ENCODE measurements at regions not wholly inside any gene's neighbourhood (a gene's known extent, or its start where the extent isn't known, plus 50 kb on each side); places are given as distances from the start of the nearest gene placed in this dataset.

DNA sequence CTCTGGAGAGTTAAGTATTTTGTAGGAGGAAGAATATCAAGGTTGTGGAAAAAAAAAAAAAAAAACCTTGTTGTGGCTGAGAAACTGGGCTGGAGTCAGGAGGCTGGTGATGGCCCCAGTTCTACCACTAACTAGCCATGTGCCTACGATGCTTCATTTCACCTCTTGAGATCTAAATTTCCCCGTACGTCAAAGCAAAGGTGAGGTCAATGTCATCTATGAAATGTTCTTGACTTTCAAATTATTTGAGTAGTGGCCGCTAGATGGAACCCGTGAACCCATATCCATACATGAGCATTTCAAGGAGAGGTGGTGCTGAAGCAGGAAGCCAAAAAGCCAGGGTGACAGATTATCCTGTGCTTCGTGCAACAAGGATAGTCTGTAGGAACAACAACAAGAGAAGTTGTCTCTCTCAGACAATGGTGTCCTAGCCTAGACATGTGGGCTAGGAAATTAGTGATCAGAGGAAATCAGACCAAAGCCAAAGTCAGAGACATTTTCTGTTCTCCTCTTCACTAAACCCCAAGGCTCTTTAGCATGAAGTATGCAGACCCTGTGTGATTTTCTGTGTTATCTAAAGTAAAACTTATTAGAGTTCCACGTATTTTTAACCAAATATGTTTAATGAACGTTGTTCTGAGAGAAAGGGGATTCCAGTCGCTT lies 95.5 kb upstream of the ETV6 start:
- no peak for TF ChIP-seq GATA3 (IDR thresholded peaks at IDR 0.05; ENCODE audit: low read depth, low read length)
- TF ChIP-seq GATA2 (IDR thresholded peaks at IDR 0.05; ENCODE audit: low read depth, low read length), result no peak

DNA sequence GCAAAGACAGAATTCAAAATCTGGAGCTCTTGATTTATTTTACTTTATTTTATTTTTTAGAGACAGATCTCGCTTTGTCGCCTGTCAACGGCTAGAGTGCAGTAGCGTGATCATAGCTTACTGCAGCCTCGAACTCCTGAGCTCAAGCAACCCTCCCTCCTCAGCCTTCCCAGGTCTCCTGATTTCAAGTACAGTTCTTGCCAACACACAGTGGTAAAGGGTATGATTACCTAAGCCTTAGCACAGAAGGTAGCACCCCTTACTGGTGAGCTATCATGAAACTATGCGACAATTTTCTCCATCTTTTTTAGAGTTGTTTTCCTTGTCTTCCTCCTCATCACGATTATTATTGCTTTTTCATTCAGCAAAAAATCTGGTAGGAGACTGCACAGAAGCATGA lies 94.3 kb upstream of the ETV6 start:
- TF ChIP-seq GATA2 (IDR thresholded peaks at IDR 0.05; ENCODE audit: low read depth, low read length) (no peak), GATA3 (IDR thresholded peaks at IDR 0.05; ENCODE audit: low read depth, low read length) (no peak)

DNA sequence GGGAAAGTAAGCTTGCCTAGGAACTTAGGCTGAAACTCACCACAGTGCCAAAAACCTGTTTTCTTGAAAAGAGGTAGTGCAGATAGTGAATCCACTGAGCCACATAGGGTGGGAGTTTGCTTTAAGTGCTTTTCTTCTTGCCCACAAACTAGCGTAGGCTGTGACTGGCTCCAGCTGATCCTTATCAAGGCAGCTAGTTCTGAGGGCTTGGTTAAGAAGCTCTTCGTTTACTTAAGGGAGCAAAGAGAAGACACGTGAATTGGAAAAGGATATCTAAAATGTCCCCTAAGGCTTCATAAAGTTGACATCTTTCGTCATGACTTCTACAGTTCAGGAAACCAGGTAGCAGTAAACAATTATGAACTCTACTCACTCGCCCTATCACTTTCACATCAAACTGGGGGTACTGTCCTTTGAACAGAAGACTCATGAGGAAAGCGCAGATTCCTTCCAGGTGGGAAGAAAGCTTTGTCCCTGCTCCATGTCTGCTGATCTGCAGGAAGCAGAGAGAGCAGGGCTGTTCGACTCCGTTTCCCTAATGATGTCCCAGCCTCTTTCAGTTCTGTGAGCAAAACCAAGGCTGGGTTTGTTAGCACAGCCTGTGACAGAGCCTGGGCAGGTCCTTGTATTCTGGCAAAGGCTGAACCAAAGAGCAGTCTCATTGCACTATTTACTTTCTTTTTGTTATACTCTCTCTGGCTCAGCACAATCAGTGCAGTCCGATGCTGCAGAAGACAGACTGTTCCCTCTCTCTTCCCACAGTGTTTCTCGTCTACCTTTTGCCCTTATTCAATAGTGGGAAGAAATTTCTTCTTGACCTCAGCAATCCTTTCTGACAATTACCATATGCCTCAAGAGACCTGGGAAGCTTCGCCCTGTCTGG lies 93.5 kb upstream of the ETV6 start:
- TF ChIP-seq GATA3 (IDR thresholded peaks at IDR 0.05; ENCODE audit: low read depth, low read length) (no peak), GATA2 (IDR thresholded peaks at IDR 0.05; ENCODE audit: low read depth, low read length) (no peak)

DNA sequence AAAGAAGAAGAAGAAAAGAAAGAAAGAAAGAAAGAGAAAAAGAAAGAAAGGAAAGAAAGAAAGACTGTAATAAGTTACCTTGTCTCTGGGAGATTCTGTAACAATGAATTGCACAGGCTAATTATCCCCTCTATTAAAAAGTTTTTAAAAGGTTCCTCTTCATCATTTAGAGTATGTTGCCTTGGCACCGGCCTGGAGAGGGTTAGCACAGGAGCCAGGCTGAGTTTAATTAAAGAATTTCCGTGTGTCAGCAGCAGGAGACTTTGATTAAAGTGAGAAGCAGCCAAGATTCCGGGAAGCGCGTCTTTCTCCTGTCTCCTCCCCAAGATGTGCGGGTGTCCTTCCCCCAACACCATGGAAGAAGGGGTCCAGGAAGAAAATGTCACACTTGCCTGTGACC lies 92.8 kb upstream of the ETV6 start:
- no peak for TF ChIP-seq GATA2 (IDR thresholded peaks at IDR 0.05; ENCODE audit: low read depth, low read length)
- no peak for TF ChIP-seq GATA3 (IDR thresholded peaks at IDR 0.05; ENCODE audit: low read depth, low read length)

DNA sequence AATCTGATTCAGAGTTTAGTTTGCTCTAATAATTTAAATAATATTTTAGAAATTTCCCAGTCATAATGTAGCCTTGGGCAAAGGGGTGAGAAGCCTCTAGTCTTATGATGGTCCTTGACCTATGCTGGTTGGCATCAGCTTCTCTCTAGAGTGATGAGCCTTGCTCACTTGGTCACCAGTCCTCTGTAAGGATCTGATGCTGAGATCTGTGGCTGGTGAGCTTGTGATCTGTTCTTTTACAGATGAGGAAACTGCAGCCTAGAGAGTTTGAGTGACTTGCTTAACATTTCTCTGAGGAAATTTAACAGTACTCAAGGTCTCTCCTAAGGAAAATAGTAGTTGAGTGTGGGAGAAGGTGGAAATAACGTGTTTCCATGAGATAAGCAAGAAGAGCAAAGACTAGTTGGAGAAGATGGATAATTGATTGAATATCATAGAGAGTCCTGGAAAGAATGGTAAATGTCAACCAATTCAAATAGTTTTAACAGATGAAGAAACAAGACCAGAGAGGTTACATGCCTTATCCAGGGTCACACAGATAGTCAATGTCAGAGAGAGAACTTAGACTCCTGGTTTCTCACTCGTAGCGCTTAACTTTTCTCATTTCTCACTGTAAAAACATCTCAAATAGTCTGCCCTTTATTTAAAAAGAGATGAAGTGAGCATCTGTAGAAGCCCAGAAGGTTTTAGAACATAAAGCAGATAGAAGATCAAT lies 89.7 kb upstream of the ETV6 start:
- TF ChIP-seq GATA2 (IDR thresholded peaks at IDR 0.05; ENCODE audit: low read depth, low read length) (no peak), GATA3 (IDR thresholded peaks at IDR 0.05; ENCODE audit: low read depth, low read length) (no peak)

DNA sequence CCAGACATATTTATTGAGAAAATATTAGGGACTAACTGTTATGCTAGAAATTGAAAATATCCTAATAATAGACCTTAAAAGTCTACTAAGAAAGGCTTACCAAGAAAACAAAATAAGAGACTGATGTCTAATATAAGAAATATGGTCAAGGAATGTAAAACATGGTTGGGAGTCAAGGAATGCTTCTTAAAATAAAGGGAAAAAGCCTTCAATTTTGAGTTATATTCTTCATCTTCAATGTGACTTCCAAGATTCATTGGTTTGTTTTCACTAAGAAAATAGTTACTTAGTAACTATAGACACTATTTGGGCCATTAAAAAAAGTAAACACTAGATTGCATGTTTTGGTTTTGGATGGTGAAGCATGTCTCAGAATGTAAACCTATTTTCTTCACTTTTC lies 88.1 kb upstream of the ETV6 start:
- TF ChIP-seq GATA2 (IDR thresholded peaks at IDR 0.05; ENCODE audit: low read depth, low read length) (no peak), GATA3 (IDR thresholded peaks at IDR 0.05; ENCODE audit: low read depth, low read length) (no peak)

DNA sequence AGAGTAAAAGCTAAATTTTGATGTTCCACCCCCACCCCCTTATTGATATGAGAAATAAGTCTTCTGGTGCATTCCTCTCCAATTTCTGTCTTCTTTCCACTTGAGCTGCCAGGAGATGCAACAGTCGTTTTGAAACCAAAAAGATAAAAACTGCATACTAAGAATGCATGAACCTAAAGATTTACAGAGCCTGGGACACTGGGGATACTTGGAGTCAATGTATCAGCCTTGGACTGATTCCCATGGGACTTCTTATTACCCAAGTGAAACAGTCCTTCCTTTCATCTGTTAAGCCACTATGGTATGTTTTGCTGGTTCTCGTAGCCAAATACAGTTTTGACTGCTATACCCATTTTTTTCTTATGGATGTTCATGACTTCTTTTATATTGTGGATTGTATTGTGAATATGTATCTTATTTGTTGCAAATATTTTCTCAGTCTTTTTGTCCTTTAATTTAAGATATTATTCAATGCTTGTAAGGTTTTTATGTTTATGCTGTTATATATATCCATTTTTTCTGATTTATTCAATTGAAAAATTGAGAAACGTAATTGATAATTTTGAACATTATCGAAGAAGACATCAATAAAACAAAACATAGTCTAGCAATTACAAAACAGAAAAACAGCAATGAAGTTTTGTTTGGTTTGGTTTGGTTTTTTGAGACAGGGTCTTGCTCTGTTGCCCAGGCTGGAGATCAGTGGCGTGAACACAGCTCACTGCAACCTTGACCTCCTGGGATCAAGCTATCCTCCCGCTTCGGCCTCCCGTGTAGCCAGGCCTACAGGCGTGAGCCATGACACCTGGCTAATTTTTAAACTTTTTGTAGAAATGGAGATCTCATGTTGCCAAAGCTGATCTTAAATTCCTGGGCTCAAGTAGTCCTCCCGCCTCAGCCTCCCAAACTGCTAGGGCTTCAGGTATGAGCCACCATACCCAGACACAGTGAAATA lies 85.4 kb upstream of the ETV6 start:
- no peak for TF ChIP-seq GATA2 (IDR thresholded peaks at IDR 0.05; ENCODE audit: low read depth, low read length)
- no peak for TF ChIP-seq GATA3 (IDR thresholded peaks at IDR 0.05; ENCODE audit: low read depth, low read length)

DNA sequence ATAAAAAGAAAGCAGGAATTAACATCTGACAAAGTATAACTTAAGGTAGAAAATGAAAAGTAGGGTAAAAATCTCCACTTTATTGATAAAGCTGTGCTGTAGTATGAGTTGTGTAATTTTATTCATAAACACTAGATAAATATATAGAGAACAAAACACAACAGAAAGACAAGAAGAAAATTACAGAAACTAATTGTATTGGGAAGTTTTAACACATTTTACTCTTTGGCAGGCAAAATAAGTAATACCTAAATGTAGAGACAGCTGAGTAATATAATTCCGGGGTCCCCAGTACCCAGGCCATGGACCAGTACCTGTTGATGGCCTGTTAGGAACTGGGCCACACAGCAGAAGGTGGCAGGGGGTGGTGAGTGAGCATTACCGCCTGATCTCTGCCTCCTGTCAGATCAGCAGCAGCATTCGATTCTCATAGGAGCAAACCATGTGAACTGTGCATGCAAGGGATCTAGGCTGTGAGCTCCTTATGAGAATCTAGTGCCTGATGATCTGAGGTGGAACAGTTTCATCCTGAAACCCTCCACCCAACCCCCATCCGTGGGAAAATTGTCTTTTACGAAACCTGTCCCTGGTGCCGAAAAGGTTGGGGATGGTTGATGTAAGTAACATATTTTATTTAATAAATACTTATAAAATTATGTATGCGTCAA lies 84.4 kb upstream of the ETV6 start:
- TF ChIP-seq GATA3 (IDR thresholded peaks at IDR 0.05; ENCODE audit: low read depth, low read length) (no peak), GATA2 (IDR thresholded peaks at IDR 0.05; ENCODE audit: low read depth, low read length) (no peak)

DNA sequence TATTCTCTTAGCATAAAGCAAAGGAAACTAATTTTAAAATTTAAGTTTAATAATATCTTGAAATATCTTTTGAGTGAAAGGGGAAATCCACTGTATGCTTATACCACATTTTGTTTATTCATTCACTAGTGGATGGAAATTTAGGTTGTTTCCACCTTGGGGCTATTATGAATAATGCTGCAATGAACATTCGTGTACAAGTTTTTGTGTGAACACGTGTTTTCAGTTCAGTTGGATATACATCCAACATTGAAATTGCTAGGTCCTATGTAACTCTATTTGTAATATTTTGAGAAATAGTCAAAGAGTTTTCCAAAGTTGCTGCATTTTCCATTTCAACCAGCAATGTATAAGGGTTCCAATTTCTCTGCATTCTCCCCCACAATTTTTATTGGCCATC lies 83.7 kb upstream of the ETV6 start:
- no peak for TF ChIP-seq GATA2 (IDR thresholded peaks at IDR 0.05; ENCODE audit: low read depth, low read length)
- no peak for TF ChIP-seq GATA3 (IDR thresholded peaks at IDR 0.05; ENCODE audit: low read depth, low read length)

DNA sequence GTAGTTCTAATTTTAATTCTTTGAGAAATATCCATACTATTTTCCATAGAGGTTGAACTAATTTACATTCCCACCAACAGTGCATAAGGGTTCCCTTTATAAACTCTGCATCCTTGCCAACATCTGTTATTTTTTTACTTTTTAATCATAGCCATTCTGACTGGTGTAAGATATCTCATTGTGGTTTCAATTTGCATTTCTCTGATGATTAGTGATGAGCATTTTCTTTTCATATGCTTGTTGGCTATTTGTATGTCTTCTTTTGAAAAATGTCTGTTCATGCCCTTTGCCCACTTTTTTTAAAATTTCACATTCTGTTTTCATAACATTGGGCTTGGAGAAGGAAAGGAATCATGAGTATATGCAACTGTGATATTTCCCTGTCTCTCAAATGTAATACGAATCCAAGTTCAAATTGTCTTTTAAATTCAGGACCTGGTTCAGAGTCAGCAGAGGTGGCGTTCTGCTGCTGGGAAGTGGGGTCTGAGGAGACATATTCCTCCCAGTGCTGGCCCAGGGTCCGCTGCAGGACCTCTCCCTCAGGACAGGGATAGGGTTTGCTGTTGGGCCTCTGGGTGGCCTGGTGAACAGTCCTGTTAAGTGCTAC lies 81.2 kb upstream of the ETV6 start:
- TF ChIP-seq GATA2 (IDR thresholded peaks at IDR 0.05; ENCODE audit: low read depth, low read length), result no peak
- no peak for TF ChIP-seq GATA3 (IDR thresholded peaks at IDR 0.05; ENCODE audit: low read depth, low read length)

DNA sequence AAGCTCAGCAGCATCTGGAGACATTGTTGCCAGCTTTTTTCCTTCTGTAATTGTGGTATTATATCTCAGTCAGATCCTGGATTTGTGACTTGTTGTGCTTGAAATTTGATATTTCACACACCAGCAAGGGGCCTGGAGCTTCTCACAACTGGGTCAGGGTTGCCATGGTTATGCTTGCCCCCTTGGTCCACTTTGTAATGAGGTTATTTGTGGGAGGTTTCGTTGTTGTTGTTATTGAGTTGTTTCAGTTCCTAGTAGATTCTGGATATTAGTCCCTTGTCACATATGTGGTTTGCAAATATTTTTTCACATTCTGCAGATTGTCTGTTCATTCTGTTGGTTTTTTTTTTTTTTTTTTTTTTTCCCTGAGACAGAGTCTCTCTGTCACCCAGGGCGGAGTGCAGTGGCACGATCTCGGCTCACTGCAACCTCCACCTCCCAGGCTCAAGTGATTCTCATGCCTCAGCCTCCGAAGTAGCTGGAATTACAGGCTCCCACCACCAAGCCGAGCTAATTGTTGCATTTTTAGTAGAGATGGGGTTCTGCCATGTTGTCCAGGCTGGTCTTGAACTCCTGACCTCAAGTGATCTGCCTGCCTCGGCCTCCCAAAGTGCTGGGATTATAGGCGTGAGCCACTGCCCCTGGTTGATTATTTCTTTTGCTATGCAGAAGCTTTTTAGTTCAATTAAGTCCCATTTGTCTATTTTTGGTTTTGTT lies 80.6 kb upstream of the ETV6 start:
- TF ChIP-seq GATA2 (IDR thresholded peaks at IDR 0.05; ENCODE audit: low read depth, low read length) (no peak), GATA3 (IDR thresholded peaks at IDR 0.05; ENCODE audit: low read depth, low read length) (no peak)

DNA sequence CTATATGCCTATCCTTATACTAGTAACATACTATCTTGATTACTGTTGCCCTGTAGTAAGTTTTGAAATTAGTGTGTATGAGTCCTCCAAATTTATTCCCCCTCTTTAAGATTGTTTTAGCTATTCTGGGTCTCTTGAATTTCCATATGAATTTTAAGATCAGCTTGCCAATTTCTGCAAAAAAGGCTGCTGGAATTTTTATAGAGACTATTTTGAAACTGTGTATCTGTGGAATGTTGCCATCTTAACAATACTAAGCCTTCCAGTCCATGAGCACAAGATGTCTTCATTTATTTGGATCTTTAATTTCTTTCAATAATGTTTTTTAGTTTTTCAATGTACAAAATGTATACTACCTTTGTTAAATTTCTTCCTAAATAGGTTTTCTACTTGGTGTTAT lies 79.8 kb upstream of the ETV6 start:
- TF ChIP-seq GATA3 (IDR thresholded peaks at IDR 0.05; ENCODE audit: low read depth, low read length), result no peak
- no peak for TF ChIP-seq GATA2 (IDR thresholded peaks at IDR 0.05; ENCODE audit: low read depth, low read length)
